A549 (cell line): ENCODE measurements at regions not wholly inside any gene's neighbourhood (a gene's known extent, or its start where the extent isn't known, plus 50 kb on each side); places are given as distances from the start of the nearest gene placed in this dataset.

Experiments used
- JUN ChIP-seq, 2 experiments: fragments of >200 bp; sonication (Bioruptor Twin); formaldehyde crosslinking; IDR thresholded peaks; 2 replicates in 1 of 2; 3 replicates in 1 of 2; pipeline ENCODE4 v1.6.1; 2016 to 2017
- ZC3H11A ChIP-seq: fragments of 450-650 bp; IDR thresholded peaks from 2 replicates; pipeline ENCODE4 v1.6.1; 2014; ENCODE audit warnings: antibody characterized with exemption, mild to moderate bottlenecking
- TF ChIP-seq, protein P1 (sequence below): fragments of >200 bp; sonication (Bioruptor Twin); formaldehyde crosslinking; IDR thresholded peaks from 3 replicates; pipeline ENCODE4 v1.5.1; 2016

DNA sequence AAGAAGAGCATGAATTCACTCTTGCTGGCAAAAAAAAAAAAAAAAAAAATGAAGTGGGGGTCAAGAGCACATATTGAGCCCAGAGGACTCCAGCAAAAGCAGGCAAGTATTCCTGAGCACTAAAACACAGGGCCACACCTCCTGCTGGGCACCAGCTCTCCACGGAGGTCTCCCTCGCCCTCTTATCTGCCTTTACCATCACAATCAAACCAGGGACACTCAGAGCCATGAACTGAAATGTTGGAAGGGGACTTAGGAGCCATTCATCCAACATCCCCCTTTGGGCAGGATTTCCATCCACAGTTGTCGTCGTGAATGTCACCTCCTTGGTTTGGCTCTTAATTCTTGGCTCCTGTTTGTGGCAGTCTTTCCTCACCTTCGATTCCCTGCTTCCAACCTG, 89.8 kb upstream of the GNAO1 start:
- TF ChIP-seq, protein P1, sequence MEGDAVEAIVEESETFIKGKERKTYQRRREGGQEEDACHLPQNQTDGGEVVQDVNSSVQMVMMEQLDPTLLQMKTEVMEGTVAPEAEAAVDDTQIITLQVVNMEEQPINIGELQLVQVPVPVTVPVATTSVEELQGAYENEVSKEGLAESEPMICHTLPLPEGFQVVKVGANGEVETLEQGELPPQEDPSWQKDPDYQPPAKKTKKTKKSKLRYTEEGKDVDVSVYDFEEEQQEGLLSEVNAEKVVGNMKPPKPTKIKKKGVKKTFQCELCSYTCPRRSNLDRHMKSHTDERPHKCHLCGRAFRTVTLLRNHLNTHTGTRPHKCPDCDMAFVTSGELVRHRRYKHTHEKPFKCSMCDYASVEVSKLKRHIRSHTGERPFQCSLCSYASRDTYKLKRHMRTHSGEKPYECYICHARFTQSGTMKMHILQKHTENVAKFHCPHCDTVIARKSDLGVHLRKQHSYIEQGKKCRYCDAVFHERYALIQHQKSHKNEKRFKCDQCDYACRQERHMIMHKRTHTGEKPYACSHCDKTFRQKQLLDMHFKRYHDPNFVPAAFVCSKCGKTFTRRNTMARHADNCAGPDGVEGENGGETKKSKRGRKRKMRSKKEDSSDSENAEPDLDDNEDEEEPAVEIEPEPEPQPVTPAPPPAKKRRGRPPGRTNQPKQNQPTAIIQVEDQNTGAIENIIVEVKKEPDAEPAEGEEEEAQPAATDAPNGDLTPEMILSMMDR: no peak
- TF ChIP-seq ZC3H11A (no peak), JUN (IDR thresholded peaks at IDR 0.05) (no peak)
